SH-SY5Y (cell line): ENCODE measurements at regions not wholly inside any gene's neighbourhood (a gene's known extent, or its start where the extent isn't known, plus 50 kb on each side); places are given as distances from the start of the nearest gene placed in this dataset.

Experiments
- GATA2 ChIP-seq: IDR thresholded peaks from 2 replicates; pipeline ENCODE4 v1.6.1; 2011; ENCODE audit warnings: mild to moderate bottlenecking, low read depth, low read length
- GATA3 ChIP-seq: IDR thresholded peaks from 2 replicates; pipeline ENCODE4 v1.6.1; 2011; ENCODE audit warnings: low read depth, mild to moderate bottlenecking, low read length, moderate library complexity

GRCh38 chr3:177622520-177622919, 425.2 kb upstream of the TBL1XR1 start:
- TF ChIP-seq GATA2 (no peak), GATA3 (no peak)
